Coronary artery (tissue), 2 donors: ENCODE measurements at regions not wholly inside any gene's neighbourhood (a gene's known extent, or its start where the extent isn't known, plus 50 kb on each side); places are given as distances from the start of the nearest gene placed in this dataset.
"Not testable (repeated sequence)": the region's sequence is repeated elsewhere in the genome, so short reads cannot be mapped to it uniquely, and the experiment has no call there.

ENCODE experiments used
- DNase-seq: peaks from one replicate; pipeline ENCODE4 v3.0.0-alpha.2; 2017; ENCODE audit warnings: low spot score
- H3K27ac ChIP-seq, 2 donors: fragments of 200-600 bp; sonication (generic); one replicate each; pipeline ENCODE4 v1.5.1; 2016 to 2019
- H3K4me3 ChIP-seq: fragments of 200-600 bp; sonication (generic); 2 replicates; pipeline ENCODE4 v1.5.1; 2016; ENCODE audit warnings: mild to moderate bottlenecking, moderate library complexity
- TF ChIP-seq, protein P1 (sequence below): fragments of 200-600 bp; sonication (generic); IDR thresholded peaks from one replicate; pipeline ENCODE4 v1.5.1; 2019; ENCODE audit warnings: antibody characterized with exemption

DNA sequence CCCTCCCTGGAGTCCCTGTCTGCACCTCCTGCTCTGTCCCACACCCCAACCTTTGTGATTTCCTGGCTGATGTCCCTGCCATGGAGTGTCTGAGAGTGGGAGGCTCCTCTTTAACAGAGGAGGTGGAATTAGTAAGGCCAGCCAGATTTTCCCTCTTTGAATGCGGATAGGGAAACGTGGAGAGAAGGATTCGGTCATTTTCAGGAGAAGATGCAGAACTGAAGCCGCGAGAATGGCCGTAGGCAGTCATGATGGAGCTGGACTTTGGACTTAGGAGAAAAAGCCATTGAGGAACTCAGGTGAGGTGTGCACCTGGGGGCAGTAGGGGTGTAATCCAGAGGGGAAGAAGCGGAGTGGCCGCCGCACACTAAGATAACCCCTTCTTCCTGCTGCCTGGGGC, 138.1 kb upstream of the ATP10A start:
- TF ChIP-seq, protein P1, sequence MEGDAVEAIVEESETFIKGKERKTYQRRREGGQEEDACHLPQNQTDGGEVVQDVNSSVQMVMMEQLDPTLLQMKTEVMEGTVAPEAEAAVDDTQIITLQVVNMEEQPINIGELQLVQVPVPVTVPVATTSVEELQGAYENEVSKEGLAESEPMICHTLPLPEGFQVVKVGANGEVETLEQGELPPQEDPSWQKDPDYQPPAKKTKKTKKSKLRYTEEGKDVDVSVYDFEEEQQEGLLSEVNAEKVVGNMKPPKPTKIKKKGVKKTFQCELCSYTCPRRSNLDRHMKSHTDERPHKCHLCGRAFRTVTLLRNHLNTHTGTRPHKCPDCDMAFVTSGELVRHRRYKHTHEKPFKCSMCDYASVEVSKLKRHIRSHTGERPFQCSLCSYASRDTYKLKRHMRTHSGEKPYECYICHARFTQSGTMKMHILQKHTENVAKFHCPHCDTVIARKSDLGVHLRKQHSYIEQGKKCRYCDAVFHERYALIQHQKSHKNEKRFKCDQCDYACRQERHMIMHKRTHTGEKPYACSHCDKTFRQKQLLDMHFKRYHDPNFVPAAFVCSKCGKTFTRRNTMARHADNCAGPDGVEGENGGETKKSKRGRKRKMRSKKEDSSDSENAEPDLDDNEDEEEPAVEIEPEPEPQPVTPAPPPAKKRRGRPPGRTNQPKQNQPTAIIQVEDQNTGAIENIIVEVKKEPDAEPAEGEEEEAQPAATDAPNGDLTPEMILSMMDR: no peak
- DNase-seq: no peak
- Histone ChIP-seq H3K27ac (no peak overlapping the region), H3K4me3 (no peak overlapping the region)

DNA sequence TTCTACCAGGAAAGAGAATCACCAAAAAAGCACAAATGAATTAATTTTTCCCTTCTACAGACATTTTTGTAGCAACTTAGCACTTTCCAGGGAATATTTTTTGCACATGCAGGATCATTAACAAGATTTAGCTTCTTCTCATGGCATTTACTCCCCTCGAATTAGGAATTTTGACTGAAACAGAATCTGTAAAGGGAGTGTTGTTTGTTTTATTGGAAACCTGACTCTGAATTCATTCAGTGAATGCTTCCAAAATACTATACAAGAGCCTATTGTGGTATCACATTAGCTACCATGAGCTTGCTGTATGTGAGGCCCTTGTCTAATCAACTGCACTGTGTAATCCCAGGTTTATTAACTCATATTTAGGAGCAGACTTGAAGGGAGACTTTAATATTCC, 130.4 kb upstream of the ATP10A start:
- no peak overlapping the region for H3K4me3 ChIP-seq
- no peak for DNase-seq

DNA sequence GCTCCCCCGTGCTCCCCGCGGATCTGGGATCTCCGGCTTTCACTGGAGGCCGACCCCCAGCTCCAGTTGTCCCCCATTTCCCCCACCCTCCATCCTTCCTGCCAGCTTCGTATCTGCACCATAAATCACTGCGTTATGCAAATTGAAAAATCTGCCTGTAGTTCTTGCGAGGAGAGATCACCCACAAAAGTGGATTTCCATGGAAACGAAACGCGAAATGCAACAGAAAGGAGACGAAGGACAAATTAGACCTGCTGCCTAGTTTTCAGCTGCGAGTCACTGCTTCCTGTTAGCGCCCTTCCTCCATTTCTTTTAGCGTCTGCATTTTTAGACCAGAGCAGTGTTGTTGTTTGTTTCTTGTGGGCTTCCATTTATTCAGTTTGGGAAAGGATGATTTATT, 127.1 kb upstream of the ATP10A start:
- TF ChIP-seq, protein P1: no peak
- Histone ChIP-seq H3K27ac (no peak overlapping the region), H3K4me3 (no peak overlapping the region)
- DNase-seq: no peak

More for the DNA sequence above, 130.4 kb upstream of the ATP10A start:
- TF ChIP-seq, protein P1: no peak
- no peak overlapping the region for H3K27ac ChIP-seq

DNA sequence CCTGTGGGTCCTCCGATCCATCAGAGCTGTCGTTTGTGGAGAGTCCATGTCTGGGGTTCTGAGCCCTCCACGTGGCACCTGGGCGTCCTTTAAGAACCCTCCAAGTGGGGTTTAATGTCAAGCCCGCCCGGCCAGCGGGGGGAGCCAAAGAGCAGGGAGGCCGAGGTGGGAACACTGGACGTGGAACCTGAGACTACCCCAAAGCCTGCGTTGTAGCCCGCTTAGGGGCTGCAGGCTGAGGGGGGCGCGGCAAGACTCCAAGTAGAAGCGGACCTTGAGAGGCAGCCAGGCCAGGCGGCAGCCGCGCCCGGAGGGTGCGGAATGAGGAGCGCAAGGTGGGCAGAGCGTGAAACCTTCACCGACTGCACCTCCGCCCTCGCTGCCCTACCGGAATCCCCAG, 126.2 kb upstream of the ATP10A start:
- TF ChIP-seq, protein P1: no peak
- no peak for DNase-seq
- no peak overlapping the region for H3K4me3 ChIP-seq
- H3K27ac ChIP-seq: no peak overlapping the region

DNA sequence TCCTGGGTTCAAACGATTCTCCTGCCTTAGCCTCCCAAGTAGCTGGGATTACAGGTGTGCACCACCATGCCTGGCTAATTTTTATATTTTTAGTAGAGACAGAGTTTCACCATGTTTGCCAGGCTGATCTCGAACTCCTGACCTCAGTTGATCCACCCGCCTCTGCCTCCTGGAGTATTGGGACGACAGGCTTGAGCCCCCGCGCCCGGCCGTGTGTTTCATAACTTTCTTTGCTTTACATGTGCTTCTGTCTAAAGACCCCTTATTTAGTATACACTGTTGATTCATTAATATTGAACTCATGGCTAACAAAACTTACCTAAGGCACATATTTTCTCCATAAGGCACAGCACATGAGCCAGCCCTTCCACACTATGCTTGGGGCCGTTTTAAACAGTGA, 125.6 kb upstream of the ATP10A start:
- not testable (repeated sequence) for DNase-seq, H3K4me3 ChIP-seq, H3K27ac ChIP-seq

DNA sequence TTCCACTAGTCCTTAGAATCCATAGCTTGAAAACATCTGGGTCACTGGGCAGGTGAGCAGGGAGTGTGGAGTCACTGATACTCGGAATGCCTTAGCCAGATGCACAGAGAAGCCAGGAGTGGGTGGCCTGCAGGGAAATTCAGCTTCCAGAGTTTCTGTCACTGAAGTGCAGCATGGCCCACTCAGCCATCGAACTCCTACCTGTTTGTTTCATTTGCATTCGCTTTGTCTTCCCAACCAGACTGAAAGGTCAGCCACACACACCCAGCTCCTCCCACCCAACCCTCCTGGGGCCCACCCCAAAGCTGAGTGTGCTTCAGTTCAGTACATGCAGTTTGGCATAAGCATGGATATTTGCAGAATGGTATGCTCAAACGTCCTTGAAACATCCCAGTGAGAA, 124.5 kb upstream of the ATP10A start:
- TF ChIP-seq, protein P1: no peak
- Histone ChIP-seq H3K4me3 (no peak overlapping the region), H3K27ac (no peak overlapping the region)
- DNase-seq: no peak

DNA sequence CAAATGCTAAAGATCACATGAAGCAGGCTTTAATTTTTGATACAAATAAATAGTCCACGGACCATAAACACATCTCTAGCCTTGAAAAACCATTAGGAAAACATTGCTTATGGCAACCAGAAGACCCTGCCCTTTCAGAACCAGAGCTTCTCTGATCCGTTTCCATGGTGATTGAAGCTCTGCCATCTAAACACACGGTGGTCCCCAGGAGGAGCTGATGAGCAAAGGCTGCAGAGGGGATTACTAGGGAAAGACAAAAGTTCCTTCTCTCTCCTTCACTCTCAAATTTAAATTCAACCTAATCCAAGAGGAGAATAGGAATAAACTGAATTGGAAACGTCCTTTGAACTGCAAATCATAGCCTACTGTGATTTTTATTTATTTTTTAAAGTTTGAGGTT, 122.0 kb upstream of the ATP10A start:
- TF ChIP-seq, protein P1: no peak
- DNase-seq: no peak
- Histone ChIP-seq H3K27ac (no peak overlapping the region), H3K4me3 (no peak overlapping the region)

DNA sequence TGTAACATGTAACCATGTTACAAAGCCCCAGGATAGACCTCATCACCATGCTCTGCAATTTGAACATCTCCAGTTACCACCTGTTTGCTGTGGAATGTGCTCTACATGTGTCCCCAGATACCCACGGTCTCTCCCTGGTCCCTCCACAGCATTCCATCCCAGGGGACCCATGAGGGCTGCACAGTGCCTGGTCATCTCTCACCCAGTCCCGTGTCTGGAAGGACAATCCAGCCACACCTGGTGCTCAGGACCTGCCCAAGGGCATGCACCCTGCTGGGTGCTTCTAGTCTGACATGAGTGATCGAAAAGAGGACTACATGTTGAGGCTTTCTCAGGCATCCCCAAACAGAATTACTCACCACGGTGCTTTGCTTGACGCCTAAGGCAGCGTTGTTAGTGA, 119.6 kb upstream of the ATP10A start:
- TF ChIP-seq, protein P1: no peak
- no peak overlapping the region for H3K27ac ChIP-seq

More for the DNA sequence above, 119.6 kb upstream of the ATP10A start:
- H3K4me3 ChIP-seq: no peak overlapping the region
- no peak for DNase-seq
